ENCODE measurements at regions not wholly inside any gene's neighbourhood (a gene's known extent, or its start where the extent isn't known, plus 50 kb on each side); places are given as distances from the start of the nearest gene placed in this dataset.

- no peak for DNase-seq (ENCODE audit: low read depth in 4 of 6, low spot score in 6 of 6)
- H3K4me3 ChIP-seq (ENCODE audit: low read depth, low read length), result no peak overlapping the region
- no peaks in the 10 kb centered on the region for H3K36me3 ChIP-seq (ENCODE audit: control insufficient read depth, insufficient read depth, low read length)
- no peaks in the 10 kb centered on the region for H3K27me3 ChIP-seq (ENCODE audit: control insufficient read depth, insufficient read depth, low read length)
- 100% methylated on average over 1 of the region's 3 CpGs for WGBS (ENCODE audit: insufficient coverage)
- no peaks in the 10 kb centered on the region for H3K9me3 ChIP-seq (ENCODE audit: control insufficient read depth, insufficient read depth, low read length)
- H3K4me1 ChIP-seq (ENCODE audit: control insufficient read depth, insufficient read depth, low read length), result no peaks in the 10 kb centered on the region
- H3K27ac ChIP-seq (ENCODE audit: low read depth, low read length), result no peak overlapping the region
Observed at GRCh38 chr4:89665662-89666061, 171.3 kb downstream of the SNCA start.

- no peaks in the 10 kb centered on the region for H3K36me3 ChIP-seq (ENCODE audit: control insufficient read depth, insufficient read depth, low read length)
- no peak overlapping the region for H3K4me3 ChIP-seq (ENCODE audit: low read depth, low read length)
- DNase-seq (ENCODE audit: low read depth in 4 of 6, low spot score in 6 of 6), result no peak
- H3K9me3 ChIP-seq (ENCODE audit: control insufficient read depth, insufficient read depth, low read length), result no peaks in the 10 kb centered on the region
- no peaks in the 10 kb centered on the region for H3K4me1 ChIP-seq (ENCODE audit: control insufficient read depth, insufficient read depth, low read length)
- no peak overlapping the region for H3K27ac ChIP-seq (ENCODE audit: low read depth, low read length)
- no peaks in the 10 kb centered on the region for H3K27me3 ChIP-seq (ENCODE audit: control insufficient read depth, insufficient read depth, low read length)
Observed at GRCh38 chr4:89664521-89664920, 172.4 kb downstream of the SNCA start.

GRCh38 chr4:89661173-89661899 is 175.6 kb downstream of the SNCA start:
- no peaks in the 10 kb centered on the region for H3K27me3 ChIP-seq (ENCODE audit: control insufficient read depth, insufficient read depth, low read length)
- H3K4me3 ChIP-seq (ENCODE audit: low read depth, low read length), result no peak overlapping the region
- H3K4me1 ChIP-seq (ENCODE audit: control insufficient read depth, insufficient read depth, low read length), result no peaks in the 10 kb centered on the region
- WGBS (ENCODE audit: insufficient coverage), result 61% methylated on average over 2 of the region's 3 CpGs
- no peak for DNase-seq (ENCODE audit: low read depth in 4 of 6, low spot score in 6 of 6)
- no peaks in the 10 kb centered on the region for H3K9me3 ChIP-seq (ENCODE audit: control insufficient read depth, insufficient read depth, low read length)
- no peak overlapping the region for H3K27ac ChIP-seq (ENCODE audit: low read depth, low read length)
- no peaks in the 10 kb centered on the region for H3K36me3 ChIP-seq (ENCODE audit: control insufficient read depth, insufficient read depth, low read length)

- H3K4me1 ChIP-seq (ENCODE audit: control insufficient read depth, insufficient read depth, low read length), result no peaks in the 10 kb centered on the region
Observed at GRCh38 chr4:89660444-89661172, 176.4 kb downstream of the SNCA start.

GRCh38 chr4:89658701-89659024 is 178.3 kb downstream of the SNCA start:
- H3K4me3 ChIP-seq (ENCODE audit: low read depth, low read length), result no peak overlapping the region
- WGBS (ENCODE audit: insufficient coverage), result 100% methylated on average over 1 of the region's 2 CpGs
- no peaks in the 10 kb centered on the region for H3K27me3 ChIP-seq (ENCODE audit: control insufficient read depth, insufficient read depth, low read length)
- no peaks in the 10 kb centered on the region for H3K4me1 ChIP-seq (ENCODE audit: control insufficient read depth, insufficient read depth, low read length)
- no peaks in the 10 kb centered on the region for H3K9me3 ChIP-seq (ENCODE audit: control insufficient read depth, insufficient read depth, low read length)
- no peak overlapping the region for H3K27ac ChIP-seq (ENCODE audit: low read depth, low read length)
- no peaks in the 10 kb centered on the region for H3K36me3 ChIP-seq (ENCODE audit: control insufficient read depth, insufficient read depth, low read length)
- no peak for DNase-seq (ENCODE audit: low read depth in 4 of 6, low spot score in 6 of 6)

More at GRCh38 chr4:89660444-89661172, 176.4 kb downstream of the SNCA start:
- Histone ChIP-seq H3K27ac (ENCODE audit: low read depth, low read length) (no peak overlapping the region), H3K9me3 (ENCODE audit: control insufficient read depth, insufficient read depth, low read length) (no peaks in the 10 kb centered on the region), H3K4me3 (ENCODE audit: low read depth, low read length) (no peak overlapping the region), H3K27me3 (ENCODE audit: control insufficient read depth, insufficient read depth, low read length) (no peaks in the 10 kb centered on the region), H3K36me3 (ENCODE audit: control insufficient read depth, insufficient read depth, low read length) (no peaks in the 10 kb centered on the region)
- WGBS (ENCODE audit: insufficient coverage), result no CpG with 5 or more reads among the region's 4 CpGs
- no peak for DNase-seq (ENCODE audit: low read depth in 4 of 6, low spot score in 6 of 6)

GRCh38 chr4:89657931-89658700 is 178.8 kb downstream of the SNCA start:
- no CpG with 5 or more reads among the region's 3 CpGs for WGBS (ENCODE audit: insufficient coverage)
- Histone ChIP-seq H3K4me3 (ENCODE audit: low read depth, low read length) (no peak overlapping the region), H3K9me3 (ENCODE audit: control insufficient read depth, insufficient read depth, low read length) (no peaks in the 10 kb centered on the region), H3K36me3 (ENCODE audit: control insufficient read depth, insufficient read depth, low read length) (no peaks in the 10 kb centered on the region), H3K27me3 (ENCODE audit: control insufficient read depth, insufficient read depth, low read length) (no peaks in the 10 kb centered on the region), H3K4me1 (ENCODE audit: control insufficient read depth, insufficient read depth, low read length) (no peaks in the 10 kb centered on the region), H3K27ac (ENCODE audit: low read depth, low read length) (no peak overlapping the region)
- peak in 3 of 6 donors; percentile 19 to 78 (median 66) for DNase-seq (ENCODE audit: low read depth in 4 of 6, low spot score in 6 of 6)

GRCh38 chr4:89653012-89653411 is 183.9 kb downstream of the SNCA start:
- Histone ChIP-seq H3K36me3 (ENCODE audit: control insufficient read depth, insufficient read depth, low read length) (no peaks in the 10 kb centered on the region), H3K27ac (ENCODE audit: low read depth, low read length) (no peak overlapping the region), H3K4me3 (ENCODE audit: low read depth, low read length) (no peak overlapping the region), H3K27me3 (ENCODE audit: control insufficient read depth, insufficient read depth, low read length) (no peaks in the 10 kb centered on the region), H3K9me3 (ENCODE audit: control insufficient read depth, insufficient read depth, low read length) (no peaks in the 10 kb centered on the region), H3K4me1 (ENCODE audit: control insufficient read depth, insufficient read depth, low read length) (no peaks in the 10 kb centered on the region)
- WGBS (ENCODE audit: insufficient coverage), result 10% methylated on average over 2 of the region's 4 CpGs
- DNase-seq (ENCODE audit: low read depth in 4 of 6, low spot score in 6 of 6), result no peak

GRCh38 chr4:89645482-89645881 is 191.5 kb downstream of the SNCA start:
- Histone ChIP-seq H3K9me3 (ENCODE audit: control insufficient read depth, insufficient read depth, low read length) (no peaks in the 10 kb centered on the region), H3K4me1 (ENCODE audit: control insufficient read depth, insufficient read depth, low read length) (peaks cover 5% of the 10 kb centered on the region), H3K36me3 (ENCODE audit: control insufficient read depth, insufficient read depth, low read length) (no peaks in the 10 kb centered on the region), H3K27me3 (ENCODE audit: control insufficient read depth, insufficient read depth, low read length) (no peaks in the 10 kb centered on the region), H3K27ac (ENCODE audit: low read depth, low read length) (no peak overlapping the region), H3K4me3 (ENCODE audit: low read depth, low read length) (no peak overlapping the region)
- no peak for DNase-seq (ENCODE audit: low read depth in 4 of 6, low spot score in 6 of 6)
- no CpG with 5 or more reads among the region's 1 CpG for WGBS (ENCODE audit: insufficient coverage)

GRCh38 chr4:89641367-89641687 is 195.6 kb downstream of the SNCA start:
- H3K4me3 ChIP-seq (ENCODE audit: low read depth, low read length), result no peak overlapping the region
- H3K4me1 ChIP-seq (ENCODE audit: control insufficient read depth, insufficient read depth, low read length), result peaks cover 5% of the 10 kb centered on the region
- H3K36me3 ChIP-seq (ENCODE audit: control insufficient read depth, insufficient read depth, low read length), result no peaks in the 10 kb centered on the region
- H3K27me3 ChIP-seq (ENCODE audit: control insufficient read depth, insufficient read depth, low read length), result no peaks in the 10 kb centered on the region
- 16% methylated on average over 3 of the region's 6 CpGs for WGBS (ENCODE audit: insufficient coverage)
- no peaks in the 10 kb centered on the region for H3K9me3 ChIP-seq (ENCODE audit: control insufficient read depth, insufficient read depth, low read length)
- no peak for DNase-seq (ENCODE audit: low read depth in 4 of 6, low spot score in 6 of 6)
- no peak overlapping the region for H3K27ac ChIP-seq (ENCODE audit: low read depth, low read length)

All from spinal cord (tissue), 9 donors.